NCI-H82 treated with DMSO at 0.1 percent for 48 hours (cell line): ENCODE measurements at regions not wholly inside any gene's neighbourhood (a gene's known extent, or its start where the extent isn't known, plus 50 kb on each side); places are given as distances from the start of the nearest gene placed in this dataset.
"Not testable (repeated sequence)": the region's sequence is repeated elsewhere in the genome, so short reads cannot be mapped to it uniquely, and the experiment has no call there.

Source experiments
- DNase-seq: peaks from one replicate; lab custom pipeline; 2025; ENCODE audit not compliant: unreplicated experiment; lab: John Stamatoyannopoulos, UW

GRCh38 chr5:166287866-166288265 is 2003.6 kb upstream of the WWC1 start:
- DNase-seq = no peak

DNA sequence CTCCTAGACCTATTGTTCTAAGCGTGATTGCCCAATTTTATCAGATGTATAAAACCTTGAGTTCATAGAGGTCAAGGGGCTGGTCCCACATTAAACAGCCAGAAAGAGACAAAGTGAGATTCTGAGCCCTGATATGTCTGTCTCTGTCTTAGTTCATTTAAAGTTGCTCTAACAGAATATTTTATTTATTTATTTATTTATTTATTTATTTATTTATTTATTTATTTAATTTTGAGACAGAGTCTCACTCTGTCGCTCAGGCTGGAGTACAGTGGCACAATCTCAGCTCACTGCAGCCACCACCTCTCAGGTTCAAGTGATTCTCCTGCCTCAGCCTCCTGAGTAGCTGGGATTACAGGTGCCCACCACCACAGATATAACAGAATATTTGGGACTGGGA is 1999.6 kb upstream of the WWC1 start:
- DNase-seq = not testable (repeated sequence)

GRCh38 chr5:166293892-166294291 is 1997.6 kb upstream of the WWC1 start:
- DNase-seq = no peak

DNA sequence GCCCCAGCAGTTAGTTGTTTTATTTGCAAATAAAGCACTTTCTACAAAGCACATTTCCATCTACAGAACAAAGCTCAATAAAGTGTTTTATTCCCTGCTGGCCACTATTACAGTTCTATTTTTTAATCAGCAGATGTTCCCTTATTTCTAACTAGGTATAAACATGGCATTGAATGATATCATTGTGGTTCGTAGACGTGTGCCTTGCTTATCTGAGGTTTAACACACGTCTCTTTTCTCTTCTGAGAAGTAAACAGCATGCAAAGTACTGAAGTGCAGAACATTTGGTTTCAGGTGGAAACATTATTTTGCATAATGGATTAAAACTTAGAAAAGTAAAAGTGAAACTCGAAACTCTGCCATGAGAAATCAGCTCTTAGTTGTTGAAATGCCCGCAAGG is 1989.3 kb upstream of the WWC1 start:
- no peak for DNase-seq

DNA sequence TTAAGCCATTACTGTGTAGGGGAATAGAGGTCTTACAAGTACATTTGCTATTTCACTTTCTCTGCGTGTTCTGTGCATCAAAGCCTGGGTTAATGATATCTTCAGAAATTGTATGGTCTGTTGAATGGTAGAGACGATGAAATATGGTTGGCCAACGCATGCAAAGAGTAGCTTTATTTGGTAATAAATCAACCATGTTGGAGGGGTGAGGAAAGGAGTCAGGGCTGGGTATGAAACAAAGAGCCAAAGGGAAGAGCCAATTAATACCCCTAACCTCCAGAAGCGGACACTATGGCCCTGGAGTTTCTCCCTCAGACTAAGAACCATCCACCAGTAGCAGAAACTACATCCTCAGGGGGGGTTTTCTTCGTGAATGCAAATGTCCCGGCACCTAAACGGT is 1974.0 kb upstream of the WWC1 start:
- no peak for DNase-seq

- no peak for DNase-seq
Measured at GRCh38 chr5:166320920-166321480, 1970.4 kb upstream of the WWC1 start.

- DNase-seq = no peak
Measured at GRCh38 chr5:166324372-166324771, 1967.1 kb upstream of the WWC1 start.

DNA sequence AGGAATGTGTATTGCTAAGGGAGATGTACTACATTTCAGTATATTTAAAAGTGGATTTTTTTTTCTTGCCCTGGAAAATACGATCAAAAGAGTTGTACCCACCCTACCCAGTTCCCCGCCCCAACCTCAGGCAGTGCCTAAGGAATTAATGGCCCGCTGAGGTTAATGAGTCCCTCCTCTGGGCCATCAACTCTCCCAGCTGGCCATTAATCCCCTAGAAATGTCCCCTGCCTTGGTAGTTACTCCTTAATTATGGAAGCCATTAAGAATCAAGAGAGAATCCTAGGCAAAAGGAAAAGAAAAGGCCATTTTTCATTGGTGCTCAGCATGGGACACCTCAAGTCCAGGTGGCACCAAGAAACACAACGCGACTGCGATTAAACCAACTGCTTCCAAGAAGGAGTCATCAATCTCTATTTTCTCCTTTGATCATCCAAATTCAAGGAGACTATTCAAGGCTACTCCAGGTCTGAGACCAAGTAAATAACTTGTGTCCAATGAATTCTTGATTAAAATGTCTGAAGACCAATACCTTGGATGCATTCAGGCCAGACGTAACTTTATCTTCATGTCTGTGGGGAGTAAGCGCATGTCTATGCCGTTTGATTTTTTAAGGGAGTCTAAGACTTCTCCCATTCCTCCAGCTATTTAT is 1962.2 kb upstream of the WWC1 start:
- DNase-seq = no peak

DNA sequence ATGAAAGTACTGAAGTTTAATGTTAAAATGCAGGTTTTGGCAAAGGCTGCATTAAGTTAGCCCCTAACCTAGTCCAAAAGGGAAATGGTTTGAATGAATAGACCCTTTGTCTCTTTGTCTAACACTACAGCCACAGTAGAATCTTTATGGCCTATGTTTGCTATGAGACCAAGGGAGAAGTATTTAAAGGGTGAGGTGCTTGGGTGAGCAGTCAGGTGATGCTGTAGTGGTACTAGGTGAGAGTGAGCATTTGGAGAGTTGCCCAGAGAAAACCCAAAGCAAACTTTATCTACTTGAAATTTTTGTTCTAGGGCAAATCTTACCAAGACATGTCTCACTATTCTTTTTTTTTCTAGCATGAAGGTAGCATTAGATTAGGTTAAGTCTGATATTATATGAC is 1961.4 kb upstream of the WWC1 start:
- no peak for DNase-seq

GRCh38 chr5:166331521-166331920 is 1959.9 kb upstream of the WWC1 start:
- no peak for DNase-seq

DNA sequence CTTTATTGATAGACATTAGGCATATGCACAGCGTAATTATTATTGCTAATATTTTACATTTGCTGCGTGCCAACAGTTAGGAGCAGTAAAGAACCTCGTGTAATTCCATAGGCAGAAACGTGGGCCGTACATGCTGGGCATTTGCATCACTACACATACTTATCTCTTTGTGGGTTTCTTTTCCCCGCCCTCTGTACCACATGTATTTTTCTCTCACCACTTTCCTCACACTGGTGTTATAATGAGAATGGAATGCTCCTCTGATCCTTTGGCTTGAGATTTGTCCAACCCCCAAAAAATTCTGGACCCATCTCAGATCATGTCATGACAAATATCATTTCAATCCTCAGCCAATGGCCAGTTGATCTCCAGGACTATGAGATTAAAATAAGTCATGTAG is 1952.6 kb upstream of the WWC1 start:
- no peak for DNase-seq

- no peak for DNase-seq
Measured at GRCh38 chr5:166340039-166340438, 1951.4 kb upstream of the WWC1 start.

GRCh38 chr5:166341740-166342337 is 1949.6 kb upstream of the WWC1 start:
- no peak for DNase-seq

DNA sequence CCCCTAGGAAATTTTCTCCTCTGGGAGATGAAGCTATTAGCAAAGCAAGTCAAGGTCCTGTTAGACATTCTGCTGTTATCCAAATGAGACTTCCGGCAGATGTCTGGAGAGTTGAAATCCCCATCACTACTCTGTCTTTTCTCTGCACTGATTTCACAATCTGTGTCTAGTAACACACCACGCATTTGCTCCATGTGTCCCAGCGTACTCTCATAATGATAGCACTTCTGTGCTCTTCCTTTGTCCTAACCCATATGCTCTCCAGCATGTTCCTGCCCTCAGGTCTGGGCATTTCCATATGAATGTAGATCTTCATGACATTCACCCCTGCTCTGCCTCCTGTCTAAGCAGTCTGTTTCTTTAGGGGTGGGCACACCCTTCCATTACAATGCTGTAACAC is 1949.0 kb upstream of the WWC1 start:
- no peak for DNase-seq

- no peak for DNase-seq
Measured at GRCh38 chr5:166346726-166347374, 1944.6 kb upstream of the WWC1 start.

- DNase-seq = no peak
Measured at GRCh38 chr5:166349046-166349445, 1942.4 kb upstream of the WWC1 start.

DNA sequence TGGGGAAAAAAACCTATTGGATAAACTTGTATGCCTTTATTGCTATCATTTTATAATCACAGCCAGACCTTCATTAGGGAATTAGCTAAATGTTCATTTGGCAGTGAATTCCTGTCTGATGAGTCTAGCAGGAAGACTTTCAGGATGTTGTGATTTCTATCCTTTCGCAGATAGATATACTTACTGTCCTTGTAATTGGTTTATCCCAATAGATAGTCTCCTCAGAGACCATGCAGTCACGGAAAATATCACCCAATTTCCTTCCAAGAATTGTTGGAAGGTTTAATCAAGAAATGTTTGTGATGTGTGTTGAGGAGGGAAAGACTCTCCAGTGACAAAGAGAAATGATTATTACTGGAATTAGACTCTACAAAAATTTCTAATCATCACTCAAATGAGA is 1937.9 kb upstream of the WWC1 start:
- no peak for DNase-seq

DNA sequence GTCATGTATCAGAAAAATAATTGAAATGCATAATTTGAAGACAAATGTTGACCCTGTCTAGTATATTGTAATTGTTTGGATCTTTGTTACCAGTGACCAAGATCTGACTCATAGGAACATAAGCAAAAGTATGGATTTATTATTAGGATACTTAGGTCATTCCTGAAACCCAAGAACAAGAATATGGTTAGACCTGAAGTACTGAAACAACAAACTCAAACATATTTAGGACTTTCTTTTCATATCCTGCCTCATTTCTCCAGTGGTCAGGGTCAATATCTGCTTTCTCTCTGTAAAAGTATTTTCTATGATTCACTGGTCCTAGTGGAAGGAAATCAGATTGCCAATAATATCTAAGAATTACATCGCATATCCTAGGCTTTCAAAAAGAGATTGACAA is 1937.1 kb upstream of the WWC1 start:
- no peak for DNase-seq

DNA sequence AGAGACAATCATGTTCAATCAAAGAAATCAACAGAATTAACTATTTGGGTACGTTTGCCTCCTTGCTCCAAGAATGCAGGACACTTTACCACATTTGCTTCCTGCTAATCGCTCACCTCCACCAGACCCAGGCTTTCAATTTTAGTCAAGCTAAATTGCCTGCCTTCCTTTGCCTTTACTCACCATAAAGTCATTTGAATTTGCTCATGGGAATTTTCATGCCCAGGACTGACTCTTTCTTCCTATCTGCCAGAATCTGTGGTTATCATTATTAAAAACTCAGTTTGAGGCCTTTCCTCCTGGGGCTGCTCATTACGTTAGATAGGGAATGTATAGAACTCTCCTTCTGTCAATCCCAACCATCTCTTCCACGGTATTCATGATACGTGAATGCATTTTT is 1935.3 kb upstream of the WWC1 start:
- DNase-seq = no peak

GRCh38 chr5:166358127-166358830 is 1933.2 kb upstream of the WWC1 start:
- no peak for DNase-seq

DNA sequence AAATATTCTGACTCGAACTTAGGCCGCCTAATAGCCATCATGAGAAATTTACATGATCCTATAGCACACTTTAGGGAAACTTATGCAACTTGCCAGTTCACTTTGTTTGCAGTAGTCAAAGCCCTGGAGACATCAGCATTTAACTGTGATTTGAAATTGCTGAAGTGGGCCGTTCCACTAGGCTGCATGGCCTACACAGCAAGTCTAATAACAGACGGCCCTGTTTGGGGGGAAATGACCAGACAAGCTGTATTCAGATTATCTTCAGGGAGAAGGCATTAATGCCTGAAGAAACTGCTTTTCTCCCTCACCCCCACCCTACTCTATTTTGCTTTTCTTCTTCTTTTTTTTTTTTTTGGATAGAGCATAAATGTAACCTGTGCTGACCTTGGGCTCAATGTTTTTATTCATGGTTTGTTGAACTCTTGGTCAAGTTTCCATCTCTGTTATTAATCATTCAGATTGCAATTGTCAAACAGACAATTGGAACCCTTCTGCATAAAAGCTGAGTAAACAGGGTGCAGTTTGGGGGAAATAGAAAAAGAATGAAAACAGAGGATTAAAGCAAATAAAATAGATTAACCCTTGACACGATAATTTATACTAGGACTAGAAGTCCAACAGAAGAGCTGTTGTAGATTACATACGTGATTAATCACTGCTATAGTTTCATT is 1928.2 kb upstream of the WWC1 start:
- DNase-seq = no peak
